ENCODE measurements at regions not wholly inside any gene's neighbourhood (a gene's known extent, or its start where the extent isn't known, plus 50 kb on each side); places are given as distances from the start of the nearest gene placed in this dataset.
"Not testable (repeated sequence)": the region's sequence is repeated elsewhere in the genome, so short reads cannot be mapped to it uniquely, and the experiment has no call there.

DNA sequence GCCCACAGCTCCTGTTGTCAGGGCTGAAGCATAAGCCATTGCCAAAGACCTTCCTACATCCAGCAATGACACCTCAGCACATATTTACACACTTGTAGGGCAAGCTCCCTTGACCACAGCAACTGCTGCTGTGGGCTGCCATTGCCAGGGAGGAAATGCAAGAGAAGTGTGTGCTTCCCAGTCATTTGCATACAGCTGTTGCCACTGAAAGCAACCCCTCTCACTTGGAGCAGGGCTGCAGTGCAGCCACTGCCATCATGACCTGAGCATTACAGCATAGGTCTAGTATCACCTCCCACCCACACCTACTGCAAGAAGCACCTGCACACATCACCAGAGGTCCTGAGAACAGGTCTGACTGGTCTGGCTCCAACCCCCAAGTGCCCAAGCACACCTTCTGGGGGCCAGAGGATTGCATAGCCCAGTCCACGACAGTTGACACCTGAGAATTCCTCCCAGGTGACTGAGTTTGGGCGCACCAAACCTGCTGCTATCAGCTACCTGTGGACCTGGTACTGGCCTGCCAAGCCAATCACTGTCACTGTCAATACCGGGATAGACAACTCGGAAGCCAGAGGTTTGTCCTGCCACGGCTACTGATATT lies 636.5 kb upstream of the SLIT2 start:
- DNase-seq: no peak

DNA sequence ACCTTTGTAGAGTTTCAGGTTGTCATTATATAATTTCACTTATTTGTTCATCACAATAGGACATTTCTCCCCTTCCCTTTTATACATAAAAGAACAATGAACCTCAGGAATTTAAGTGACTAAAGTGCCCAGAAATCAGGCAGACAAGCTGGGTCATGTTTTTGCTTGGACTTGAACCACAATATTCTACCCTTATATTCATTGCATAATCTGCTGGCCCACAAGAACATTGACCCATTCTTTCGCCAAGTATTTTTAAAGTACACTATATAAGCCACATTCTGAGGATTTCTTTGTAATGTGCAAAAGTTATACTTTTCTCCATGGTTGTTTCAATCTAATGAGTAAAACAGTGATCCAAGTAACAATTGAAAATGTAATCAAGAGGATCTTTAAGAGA lies 637.5 kb upstream of the SLIT2 start:
- no peak for DNase-seq

DNA sequence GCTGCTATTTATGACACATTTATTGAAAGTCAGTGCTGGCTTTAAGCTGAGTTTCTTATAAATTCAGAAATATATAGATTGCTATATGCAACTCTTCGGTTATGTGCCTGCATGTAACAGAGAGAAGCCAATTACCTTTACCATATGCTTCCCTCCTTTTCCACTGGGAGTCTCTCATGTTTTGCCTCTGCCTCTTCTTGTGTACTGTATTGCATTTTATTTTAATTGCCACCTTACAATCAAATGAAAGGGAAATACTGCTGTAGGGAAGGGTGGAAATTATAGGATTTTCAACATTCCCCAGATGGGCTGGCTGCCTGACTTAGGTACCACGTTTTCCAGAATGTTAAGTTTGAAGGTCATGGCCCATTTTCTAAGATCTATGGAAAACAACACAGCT lies 655.4 kb upstream of the SLIT2 start:
- no peak for DNase-seq

- DNase-seq: no peak
Observed at GRCh38 chr4:19592391-19592790, 659.3 kb upstream of the SLIT2 start.

DNA sequence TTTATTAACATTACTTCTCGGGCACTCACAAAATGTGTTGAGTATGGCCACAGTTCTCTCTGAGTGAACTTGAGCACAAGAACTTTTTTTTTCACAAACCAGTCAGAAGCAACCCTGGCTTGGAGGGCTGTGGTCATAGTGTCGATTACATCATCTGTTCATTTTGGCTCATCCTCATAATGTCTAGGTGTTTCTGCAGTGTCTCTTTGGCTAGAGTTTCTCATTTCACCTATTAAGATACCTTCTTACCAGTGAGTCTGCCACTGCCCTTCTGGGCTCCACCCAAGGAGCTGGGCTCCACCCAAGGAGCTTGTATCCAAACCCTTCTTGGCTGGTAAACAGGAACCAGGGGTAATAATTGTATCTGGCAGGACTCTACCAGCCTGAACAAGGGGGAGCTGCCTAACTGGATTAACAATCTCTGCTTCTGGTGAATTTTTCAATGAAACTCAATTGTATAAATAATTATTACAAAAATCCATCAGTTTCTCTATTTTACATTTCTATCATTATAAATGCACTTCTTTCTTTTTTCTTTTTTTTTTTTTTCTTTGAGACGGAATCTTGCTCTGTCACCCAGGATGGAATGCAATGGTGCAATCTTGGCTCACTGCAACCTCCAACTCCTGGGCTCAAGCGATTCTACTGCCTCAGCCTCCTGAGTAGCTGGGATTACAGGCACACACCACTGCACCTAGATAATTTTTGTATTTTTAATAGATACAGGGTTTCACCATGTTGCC lies 667.7 kb upstream of the SLIT2 start:
- no peak for DNase-seq

- DNase-seq: no peak
Observed at GRCh38 chr4:19580095-19580494, 671.6 kb upstream of the SLIT2 start.

GRCh38 chr4:19579608-19580007 lies 672.1 kb upstream of the SLIT2 start:
- no peak for DNase-seq

DNA sequence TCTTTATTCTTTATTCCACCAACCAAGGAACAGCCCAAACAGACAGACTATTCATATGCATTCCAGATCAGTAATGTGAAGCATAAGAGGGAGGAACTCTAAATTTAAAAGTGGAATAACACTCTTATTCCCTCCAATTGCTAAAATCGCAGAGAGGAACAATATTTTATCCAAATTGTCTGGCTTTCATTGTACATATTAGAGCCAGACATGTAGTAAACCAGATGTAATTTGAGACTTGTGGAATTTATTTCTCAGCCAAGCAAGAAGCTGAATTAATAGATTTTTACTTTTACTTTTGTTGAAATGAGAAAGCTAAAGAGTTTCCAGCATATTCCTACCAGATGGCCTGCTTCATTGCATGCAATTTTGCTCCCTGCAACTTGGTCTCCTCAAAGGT lies 674.6 kb upstream of the SLIT2 start:
- DNase-seq: peak; percentile 57

- no peak for DNase-seq
Observed at GRCh38 chr4:19575924-19576323, 675.8 kb upstream of the SLIT2 start.

DNA sequence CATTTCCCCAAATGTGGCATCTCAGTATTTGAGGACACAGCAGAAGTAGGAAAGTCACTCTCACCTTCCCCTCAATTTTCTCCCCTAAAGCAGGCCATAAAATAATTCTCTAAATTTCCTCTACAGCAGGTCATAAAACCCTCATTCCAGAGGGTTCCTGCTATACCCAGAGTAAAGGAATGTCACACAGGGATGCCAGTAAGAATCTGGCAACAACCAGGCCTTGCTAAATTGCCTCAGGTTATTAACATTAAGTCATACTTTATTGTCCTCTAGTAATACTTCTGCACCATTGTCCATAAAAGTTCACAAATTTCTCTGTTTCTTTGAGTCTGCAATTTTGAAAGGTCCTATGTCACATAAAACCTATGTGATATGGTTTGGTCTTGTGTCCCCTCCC lies 685.7 kb upstream of the SLIT2 start:
- no peak for DNase-seq

- DNase-seq: no peak
Observed at GRCh38 chr4:19562456-19562855, 689.2 kb upstream of the SLIT2 start.

DNA sequence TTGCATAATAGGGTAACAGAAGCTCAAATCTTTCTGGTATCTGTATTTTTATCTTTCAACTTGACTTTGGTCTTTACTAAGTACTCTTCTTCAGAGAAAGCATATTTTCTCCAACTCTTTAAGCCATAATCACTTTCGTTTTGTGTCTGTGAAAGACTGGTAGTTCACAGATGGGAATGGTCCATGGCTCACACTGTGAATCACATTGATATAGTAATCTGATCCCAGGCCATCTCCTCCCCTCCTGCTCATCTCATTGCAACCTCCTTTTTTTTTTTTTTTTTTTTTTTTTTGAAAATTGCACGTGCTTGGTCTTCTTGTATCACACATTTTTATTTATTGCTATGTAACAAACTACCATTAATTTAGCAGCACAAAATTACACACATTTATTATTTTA lies 694.5 kb upstream of the SLIT2 start:
- no peak for DNase-seq

GRCh38 chr4:19556276-19556675 lies 695.4 kb upstream of the SLIT2 start:
- not testable (repeated sequence) for DNase-seq

- DNase-seq: no peak
Observed at GRCh38 chr4:19547463-19547862, 704.2 kb upstream of the SLIT2 start.

- no peak for DNase-seq
Observed at GRCh38 chr4:19544446-19545125, 707.1 kb upstream of the SLIT2 start.

DNA sequence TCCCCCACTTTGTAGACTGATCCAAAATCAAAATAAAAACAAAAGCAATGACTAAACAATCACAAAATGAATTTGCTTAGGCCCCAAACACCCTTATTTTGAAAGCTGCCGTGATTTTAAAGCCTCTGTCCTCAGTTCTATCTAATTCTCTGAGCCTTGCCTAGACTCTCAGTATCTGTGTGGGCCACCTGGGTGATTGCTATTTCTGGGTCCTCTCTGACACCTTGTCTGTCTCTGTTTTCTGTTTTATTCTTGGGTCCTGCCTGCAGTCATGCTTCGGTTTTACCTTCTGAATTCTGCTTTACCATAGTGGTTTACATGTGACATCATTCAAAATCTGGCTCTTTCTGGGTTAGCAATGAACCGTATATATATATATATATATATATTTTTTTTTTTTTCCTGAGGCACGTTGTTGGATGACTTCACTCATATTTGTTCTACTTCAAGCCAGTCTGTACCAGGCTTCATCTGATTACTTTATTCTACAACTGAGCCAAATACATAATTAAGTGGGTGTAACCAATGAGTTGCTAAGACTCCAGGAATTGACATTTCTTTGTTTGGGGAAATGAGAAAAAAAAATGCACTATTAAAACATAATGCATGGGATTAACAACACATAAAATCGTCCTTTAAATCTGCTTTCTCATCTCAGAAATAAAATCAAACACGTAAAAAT lies 710.7 kb upstream of the SLIT2 start:
- DNase-seq: no peak

DNA sequence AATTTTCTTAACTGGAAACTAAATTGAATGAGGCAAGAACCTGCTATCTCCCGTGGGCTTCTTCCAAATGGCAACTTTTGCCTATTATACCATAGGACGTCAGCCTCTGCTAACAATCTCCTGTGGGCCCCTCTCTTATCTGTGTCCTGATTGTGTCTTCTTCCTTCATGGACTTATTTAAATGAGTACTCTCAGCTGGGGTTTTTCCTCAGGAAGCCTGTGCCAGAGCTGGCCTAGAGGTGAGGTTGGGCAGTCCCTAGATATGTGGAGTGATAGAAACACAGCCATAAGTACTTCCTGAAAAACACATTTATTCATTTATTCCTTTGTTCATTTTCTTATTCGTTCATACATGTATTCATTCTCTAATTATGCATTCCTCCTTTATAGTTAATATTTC lies 712.5 kb upstream of the SLIT2 start:
- no peak for DNase-seq

- DNase-seq: peak; percentile 19
Observed at GRCh38 chr4:19534159-19534558, 717.5 kb upstream of the SLIT2 start.

- DNase-seq: no peak
Observed at GRCh38 chr4:19531906-19532848, 719.5 kb upstream of the SLIT2 start.

GRCh38 chr4:19523964-19524363 lies 727.7 kb upstream of the SLIT2 start:
- no peak for DNase-seq

- no peak for DNase-seq
Observed at GRCh38 chr4:19522966-19523365, 728.7 kb upstream of the SLIT2 start.

Data from renal pelvis (tissue), 1 donor.